SK-N-MC (cell line): ENCODE measurements at regions not wholly inside any gene's neighbourhood (a gene's known extent, or its start where the extent isn't known, plus 50 kb on each side); places are given as distances from the start of the nearest gene placed in this dataset.

ENCODE experiments used
- DNase-seq: peaks from one replicate; pipeline ENCODE4 v3.0.0-alpha.2; 2011; ENCODE audit warnings: low read depth, low spot score
- H3K27ac ChIP-seq: fragments of 200-600 bp; sonication (generic); 2 replicates; pipeline ENCODE4 v1.5.1; 2016; ENCODE audit warnings: mixed run types
- H3K36me3 ChIP-seq: fragments of 200-600 bp; sonication (generic); 2 replicates; pipeline ENCODE4 v1.6.1; 2017; ENCODE audit warnings: antibody characterized with exemption, low read length, mixed read lengths; ENCODE audit not compliant: insufficient read depth
- H3K4me3 ChIP-seq: fragments of 200-600 bp; sonication (generic); 2 replicates; pipeline ENCODE4 v1.5.1; 2016
- H3K9ac ChIP-seq: fragments of 200-600 bp; sonication (generic); 2 replicates; pipeline ENCODE4 v1.8.0; 2017; ENCODE audit warnings: mixed run types, mixed read lengths; ENCODE audit not compliant: insufficient read length
- H3K9me3 ChIP-seq: fragments of 200-600 bp; sonication (generic); 2 replicates; pipeline ENCODE4 v1.6.1; 2017; ENCODE audit warnings: low read depth, mild to moderate bottlenecking, antibody characterized with exemption, low read length, moderate library complexity, mixed read lengths
- EZH2 ChIP-seq: fragments of 200-600 bp; sonication (generic); IDR thresholded peaks from one replicate; pipeline ENCODE4 v1.6.1; 2017; ENCODE audit warnings: antibody characterized with exemption
- FOXP2 ChIP-seq: optimal IDR thresholded peaks from 2 replicates; pipeline ENCODE3; 2011; ENCODE audit warnings: mild to moderate bottlenecking, moderate library complexity; ENCODE audit not compliant: insufficient read depth; ENCODE audit errors: extremely low read length, control extremely low read depth
- POLR2AphosphoS5 ChIP-seq: IDR thresholded peaks from 2 replicates; pipeline ENCODE4 v1.6.1; 2012; ENCODE audit warnings: mild to moderate bottlenecking, low read depth, low read length, borderline replicate concordance

DNA sequence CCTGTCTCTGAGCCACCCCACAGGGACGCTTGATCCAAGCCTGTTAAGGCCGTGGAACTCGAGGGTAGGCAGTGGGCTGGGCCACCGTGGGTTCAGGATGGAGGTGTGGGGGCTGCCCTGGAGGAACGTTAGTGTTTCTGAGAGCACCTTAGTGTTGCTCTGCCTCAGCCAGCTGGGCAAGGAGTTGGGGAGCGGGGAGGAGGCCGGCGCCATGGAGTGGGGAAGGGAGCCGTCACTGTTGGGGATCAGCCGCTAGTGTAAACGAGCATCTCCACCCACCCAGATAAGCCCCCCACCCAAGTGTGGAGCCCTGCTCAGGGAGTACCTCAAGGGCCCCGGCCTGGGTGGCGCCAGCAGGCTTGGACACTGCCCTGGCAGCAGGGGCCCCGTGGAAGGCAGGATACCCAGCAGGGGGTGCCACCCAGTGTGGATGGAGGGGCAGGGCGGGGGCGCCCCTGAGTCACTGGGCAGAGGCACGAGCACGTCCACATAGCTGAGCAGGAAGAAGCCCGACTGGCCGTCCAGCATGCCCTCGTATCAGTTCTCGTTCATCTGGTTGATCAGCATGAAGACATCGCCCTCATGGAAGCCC is 98.6 kb downstream of the KPNA2 start:
- Histone ChIP-seq H3K9me3 (no peaks in the 10 kb centered on the region), H3K9ac (no peak overlapping the region), H3K4me3 (no peak overlapping the region), H3K36me3 (no peaks in the 10 kb centered on the region), H3K27ac (no peak overlapping the region)
- TF ChIP-seq FOXP2 = no peak
- no peak for TF ChIP-seq EZH2
- no peak for DNase-seq

DNA sequence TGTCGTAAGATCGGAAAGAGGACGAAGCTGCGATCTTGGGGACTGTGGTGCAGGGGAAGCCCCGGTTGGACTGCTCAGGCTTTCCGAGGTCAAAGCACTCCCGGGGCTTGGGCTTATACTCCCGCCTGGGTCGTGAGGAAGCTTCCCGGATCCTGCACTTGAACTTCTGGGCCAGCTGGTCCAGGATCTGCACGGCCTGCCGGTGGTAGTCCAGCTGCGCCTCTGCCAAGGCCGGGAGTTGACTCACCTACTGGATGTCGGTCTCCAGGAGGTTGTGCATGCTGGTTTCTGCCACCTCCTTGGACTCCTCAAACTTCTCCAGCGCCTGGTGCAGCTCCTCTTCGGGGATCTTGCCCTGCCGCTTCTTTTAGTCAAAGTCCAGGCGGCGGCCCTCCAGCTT is 99.2 kb downstream of the KPNA2 start:
- Histone ChIP-seq H3K36me3 (no peaks in the 10 kb centered on the region), H3K27ac (no peak overlapping the region), H3K4me3 (no peak overlapping the region), H3K9me3 (no peaks in the 10 kb centered on the region), H3K9ac (no peak overlapping the region)
- TF ChIP-seq FOXP2 (no peak), POLR2AphosphoS5 (no peak), EZH2 (no peak)
- DNase-seq = no peak

DNA sequence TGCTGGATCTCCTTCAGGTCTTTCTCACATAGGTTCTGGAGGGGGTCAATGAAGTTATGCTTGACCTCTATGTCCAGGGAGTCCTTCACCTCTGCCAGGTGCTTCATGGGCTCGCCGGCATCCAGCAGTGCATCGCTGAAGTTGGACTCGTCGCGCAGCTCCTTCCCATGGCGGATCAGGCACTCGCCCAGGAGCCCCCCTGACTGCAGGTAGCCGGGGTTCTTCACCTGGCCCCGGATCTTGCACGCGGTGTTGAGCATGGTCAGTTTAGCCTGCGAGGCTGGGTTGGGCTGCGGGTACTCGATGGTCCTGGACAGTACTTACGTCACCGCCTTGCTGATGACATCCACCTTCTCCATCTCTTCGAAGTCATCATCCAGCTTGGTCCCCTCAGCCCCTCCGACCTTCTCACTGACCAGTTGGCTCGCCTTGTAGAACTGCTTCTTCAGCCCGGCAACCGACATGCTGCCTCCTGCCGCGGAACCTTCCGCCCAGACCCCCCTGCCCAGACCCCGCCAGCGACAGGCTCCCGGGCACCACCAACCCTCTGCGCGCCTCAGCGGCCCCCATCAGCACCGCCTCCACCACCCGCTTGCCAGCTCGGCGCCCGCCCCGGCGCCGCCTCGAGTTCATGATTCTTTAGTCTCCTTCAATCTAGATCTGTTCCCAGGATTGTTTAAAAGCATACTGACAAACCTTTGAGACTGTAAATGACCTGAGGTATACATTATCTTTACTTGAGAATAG is 99.8 kb downstream of the KPNA2 start:
- no peak for TF ChIP-seq FOXP2
- no peak for TF ChIP-seq POLR2AphosphoS5
- TF ChIP-seq EZH2 = no peak
- no peak overlapping the region for H3K9ac ChIP-seq
- no peaks in the 10 kb centered on the region for H3K36me3 ChIP-seq
- no peak for DNase-seq
- no peak overlapping the region for H3K27ac ChIP-seq
- no peaks in the 10 kb centered on the region for H3K9me3 ChIP-seq
- no peak overlapping the region for H3K4me3 ChIP-seq

DNA sequence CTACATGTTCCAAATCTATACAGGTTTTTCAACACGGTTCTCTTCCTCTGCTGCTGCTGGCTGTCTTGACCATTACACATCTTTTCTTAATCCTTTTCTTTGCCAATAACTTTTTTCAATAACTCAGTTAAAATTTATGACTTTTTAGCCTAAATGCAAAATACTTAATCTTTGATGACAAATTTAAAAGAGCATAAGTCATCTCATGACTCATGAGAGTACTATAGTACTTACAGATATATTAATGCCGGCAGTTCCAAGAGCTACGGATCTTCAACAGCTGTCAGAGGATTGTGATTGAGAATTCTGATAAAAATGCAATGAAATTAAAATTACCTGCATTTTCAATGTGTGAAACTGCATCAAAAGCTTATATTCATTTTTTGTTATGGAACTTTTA is 105.5 kb downstream of the KPNA2 start:
- H3K27ac ChIP-seq = no peak overlapping the region
- H3K36me3 ChIP-seq = no peaks in the 10 kb centered on the region
- no peak for DNase-seq
- H3K4me3 ChIP-seq = no peak overlapping the region
- no peak overlapping the region for H3K9ac ChIP-seq
- H3K9me3 ChIP-seq = no peaks in the 10 kb centered on the region
- TF ChIP-seq EZH2 = no peak
- no peak for TF ChIP-seq FOXP2
- no peak for TF ChIP-seq POLR2AphosphoS5

DNA sequence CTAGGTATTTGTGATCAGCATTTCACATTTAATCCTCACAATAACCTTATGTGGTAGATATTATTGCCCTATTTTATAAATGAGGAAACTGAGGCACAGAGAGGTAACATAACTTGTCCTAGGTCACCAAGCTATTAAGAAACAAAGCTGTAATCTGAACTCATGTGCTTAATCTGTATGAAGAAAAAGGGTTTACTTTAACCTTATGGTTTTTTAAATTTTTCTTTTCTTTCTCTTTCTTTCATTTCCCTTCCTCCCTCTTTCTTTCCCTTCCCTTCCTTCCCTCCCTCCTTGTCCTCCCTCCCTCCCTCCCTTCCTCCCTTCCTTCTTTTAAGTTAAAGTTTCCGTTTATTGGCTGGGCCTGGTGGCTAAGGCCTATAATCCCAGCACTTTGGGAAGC is 105.2 kb upstream of the AMZ2 start:
- Histone ChIP-seq H3K9me3 (no peaks in the 10 kb centered on the region), H3K27ac (no peak overlapping the region), H3K9ac (no peak overlapping the region), H3K36me3 (no peaks in the 10 kb centered on the region), H3K4me3 (no peak overlapping the region)
- TF ChIP-seq FOXP2 (no peak), POLR2AphosphoS5 (no peak), EZH2 (no peak)
- DNase-seq = no peak

DNA sequence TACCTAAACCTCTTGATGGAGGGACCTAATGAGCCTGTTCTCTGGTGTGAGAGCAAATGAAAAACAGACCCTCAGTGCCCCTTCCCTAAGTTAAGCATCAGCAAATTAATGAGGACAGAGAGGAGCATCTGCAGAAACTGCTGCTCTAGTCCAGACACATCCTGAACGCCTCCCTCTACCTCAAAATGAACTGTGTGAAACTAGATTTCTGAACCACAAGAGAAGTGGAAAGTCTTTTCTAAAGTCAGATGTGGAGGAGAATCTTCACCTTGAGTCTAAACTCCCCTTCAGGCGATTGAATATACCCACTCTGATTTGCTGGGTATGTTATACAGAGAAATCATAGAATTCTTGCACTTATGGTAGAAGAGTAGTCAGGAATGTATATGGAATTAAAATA is 104.4 kb upstream of the AMZ2 start:
- H3K4me3 ChIP-seq = no peak overlapping the region
- DNase-seq = no peak
- TF ChIP-seq EZH2 (no peak), FOXP2 (no peak), POLR2AphosphoS5 (no peak)
- no peak overlapping the region for H3K9ac ChIP-seq
- no peaks in the 10 kb centered on the region for H3K36me3 ChIP-seq
- no peak overlapping the region for H3K27ac ChIP-seq
- no peaks in the 10 kb centered on the region for H3K9me3 ChIP-seq

DNA sequence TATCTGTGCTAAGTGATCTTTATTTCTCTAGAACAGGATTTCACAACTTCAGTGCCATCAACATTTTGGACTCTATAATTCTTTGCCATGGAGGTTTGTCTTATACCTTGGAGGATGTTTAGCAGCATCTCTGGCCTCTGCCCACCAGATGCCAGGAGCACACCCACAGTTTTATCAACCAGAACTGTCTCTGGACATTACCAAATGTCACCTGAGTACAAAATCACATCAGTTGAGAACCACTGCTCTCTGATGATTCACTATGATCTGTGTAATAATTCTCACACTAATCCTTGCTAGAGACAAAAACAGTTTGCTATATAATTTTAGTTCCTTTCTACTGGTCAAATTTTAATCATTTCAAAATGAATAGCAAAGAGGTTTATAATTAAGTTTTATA is 102.8 kb upstream of the AMZ2 start:
- DNase-seq = no peak
- Histone ChIP-seq H3K27ac (no peak overlapping the region), H3K9ac (no peak overlapping the region), H3K4me3 (no peak overlapping the region), H3K36me3 (no peaks in the 10 kb centered on the region), H3K9me3 (no peaks in the 10 kb centered on the region)
- TF ChIP-seq POLR2AphosphoS5 = no peak
- no peak for TF ChIP-seq EZH2
- no peak for TF ChIP-seq FOXP2

DNA sequence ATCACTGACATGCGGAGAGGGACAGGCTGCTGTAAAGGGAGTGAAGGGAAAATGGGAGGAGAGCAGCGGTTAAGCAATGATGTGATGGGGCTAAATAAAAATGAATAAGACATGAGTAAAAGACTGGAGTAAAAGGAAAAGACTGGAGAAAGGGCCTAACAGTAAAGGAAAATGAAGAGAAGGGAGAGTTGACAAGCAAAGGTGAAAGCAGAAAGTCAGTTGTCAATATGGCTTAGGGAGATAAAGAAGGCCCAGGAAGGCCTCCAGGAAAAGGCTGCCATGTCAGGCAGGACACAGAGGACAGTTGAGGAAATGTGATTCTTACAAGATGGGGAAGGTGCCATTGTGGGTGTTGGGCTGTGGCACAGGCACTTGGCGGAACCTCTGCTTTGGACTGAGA is 98.9 kb upstream of the AMZ2 start:
- H3K36me3 ChIP-seq = no peaks in the 10 kb centered on the region
- H3K4me3 ChIP-seq = no peak overlapping the region
- TF ChIP-seq EZH2 = no peak
- TF ChIP-seq POLR2AphosphoS5 = no peak
- no peak for TF ChIP-seq FOXP2
- no peak overlapping the region for H3K27ac ChIP-seq
- no peaks in the 10 kb centered on the region for H3K9me3 ChIP-seq
- H3K9ac ChIP-seq = no peak overlapping the region
- no peak for DNase-seq
